Fibroblast of the aortic adventitia (primary cell): ENCODE measurements at regions not wholly inside any gene's neighbourhood (a gene's known extent, or its start where the extent isn't known, plus 50 kb on each side); places are given as distances from the start of the nearest gene placed in this dataset.
A peak's percentile ranks its signal among the peaks of the same experiment; 100 is the strongest.

Experiments
- DNase-seq: peaks from one replicate; pipeline ENCODE4 v3.0.0-alpha.2; 2010; ENCODE audit warnings: low read depth
- H3K4me3 ChIP-seq: 2 replicates; pipeline ENCODE4 v1.5.1; 2011; ENCODE audit warnings: low read depth, mild to moderate bottlenecking, control low read depth, low read length, moderate library complexity
- TF ChIP-seq, protein P1 (sequence below): IDR thresholded peaks from 2 replicates; pipeline ENCODE4 v1.5.1; 2011; ENCODE audit warnings: mild to moderate bottlenecking, low read length, control low read depth, inconsistent platforms; ENCODE audit not compliant: insufficient read depth

DNA sequence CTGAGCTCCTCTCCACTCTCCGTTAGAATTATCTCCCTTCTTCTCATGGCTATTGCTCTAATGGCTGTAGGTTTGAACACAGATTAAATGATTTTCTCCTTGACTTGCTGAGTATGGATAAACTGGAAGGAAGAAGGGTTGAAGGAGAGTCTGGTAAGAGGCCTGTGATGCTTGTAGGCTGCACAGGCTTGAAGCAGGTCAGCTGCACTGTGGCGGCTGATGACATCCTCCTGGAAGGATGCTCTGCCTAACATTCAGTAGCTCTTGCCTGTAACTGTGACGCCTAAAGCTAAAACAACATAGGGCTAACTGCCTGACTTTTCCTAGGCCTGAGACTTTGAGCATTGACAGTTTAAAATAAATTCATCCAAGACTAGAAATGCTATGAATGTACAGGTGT, 166.3 kb downstream of the MREG start:
- DNase-seq, result no peak
- H3K4me3 ChIP-seq, result no peak overlapping the region
- TF ChIP-seq, protein P1, sequence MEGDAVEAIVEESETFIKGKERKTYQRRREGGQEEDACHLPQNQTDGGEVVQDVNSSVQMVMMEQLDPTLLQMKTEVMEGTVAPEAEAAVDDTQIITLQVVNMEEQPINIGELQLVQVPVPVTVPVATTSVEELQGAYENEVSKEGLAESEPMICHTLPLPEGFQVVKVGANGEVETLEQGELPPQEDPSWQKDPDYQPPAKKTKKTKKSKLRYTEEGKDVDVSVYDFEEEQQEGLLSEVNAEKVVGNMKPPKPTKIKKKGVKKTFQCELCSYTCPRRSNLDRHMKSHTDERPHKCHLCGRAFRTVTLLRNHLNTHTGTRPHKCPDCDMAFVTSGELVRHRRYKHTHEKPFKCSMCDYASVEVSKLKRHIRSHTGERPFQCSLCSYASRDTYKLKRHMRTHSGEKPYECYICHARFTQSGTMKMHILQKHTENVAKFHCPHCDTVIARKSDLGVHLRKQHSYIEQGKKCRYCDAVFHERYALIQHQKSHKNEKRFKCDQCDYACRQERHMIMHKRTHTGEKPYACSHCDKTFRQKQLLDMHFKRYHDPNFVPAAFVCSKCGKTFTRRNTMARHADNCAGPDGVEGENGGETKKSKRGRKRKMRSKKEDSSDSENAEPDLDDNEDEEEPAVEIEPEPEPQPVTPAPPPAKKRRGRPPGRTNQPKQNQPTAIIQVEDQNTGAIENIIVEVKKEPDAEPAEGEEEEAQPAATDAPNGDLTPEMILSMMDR, result no peak

DNA sequence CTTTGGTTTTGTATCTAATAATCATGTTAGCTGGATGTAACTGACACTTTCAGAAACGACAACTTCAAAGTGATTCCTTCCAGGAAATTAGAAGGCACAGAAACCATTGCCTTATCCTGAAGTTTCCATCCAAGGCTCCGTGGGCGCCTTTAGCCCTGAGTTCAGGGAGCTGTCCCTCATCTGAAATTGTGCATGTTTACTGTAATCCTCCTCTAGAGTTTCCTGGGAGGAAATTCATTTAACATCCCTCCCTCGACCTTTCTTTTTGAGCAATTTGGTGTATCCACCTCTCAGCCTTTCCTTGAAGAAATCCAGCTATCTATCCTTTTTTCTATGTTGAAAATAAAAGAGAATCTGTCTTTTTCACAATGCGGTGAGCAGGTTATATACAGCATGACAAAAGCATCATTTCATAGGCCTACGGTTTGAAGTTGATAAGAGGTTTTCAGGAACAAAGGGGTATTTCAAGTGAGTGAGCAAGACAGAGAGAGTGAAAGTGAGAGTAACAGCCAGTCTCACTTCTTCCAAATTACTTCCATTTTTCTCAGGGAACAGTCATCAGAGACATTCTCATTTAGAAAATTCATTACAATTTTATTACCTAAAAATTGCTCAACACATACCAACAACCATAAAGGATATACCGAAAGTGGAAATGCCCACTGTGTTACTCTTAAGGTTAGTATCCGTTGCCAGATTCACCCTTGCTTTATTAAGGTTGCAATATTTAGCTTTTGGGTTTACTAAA, 167.3 kb downstream of the MREG start:
- DNase-seq, result no peak
- TF ChIP-seq, protein P1, result no peak
- H3K4me3 ChIP-seq, result no peak overlapping the region

DNA sequence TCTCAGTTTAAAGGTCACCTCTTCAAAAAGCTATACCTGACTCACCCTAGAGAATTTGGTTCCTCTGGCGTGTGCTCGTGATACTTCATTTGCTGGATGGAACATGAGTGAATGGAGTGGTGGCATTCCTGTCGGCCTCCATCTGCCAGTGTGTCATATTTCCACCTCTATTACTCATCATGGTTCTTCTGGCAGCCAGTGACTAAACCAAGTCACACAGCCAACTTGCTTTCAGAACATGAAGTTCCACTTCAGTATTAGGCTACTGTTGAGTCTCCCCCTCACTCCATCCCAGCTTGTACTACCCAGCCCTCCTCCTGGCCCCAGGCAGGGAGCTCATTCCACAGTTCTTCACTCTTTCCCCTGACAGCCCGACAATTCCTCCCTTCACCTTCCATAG, 169.8 kb downstream of the MREG start:
- peak; percentile 78 for DNase-seq
- H3K4me3 ChIP-seq, result no peak overlapping the region

DNA sequence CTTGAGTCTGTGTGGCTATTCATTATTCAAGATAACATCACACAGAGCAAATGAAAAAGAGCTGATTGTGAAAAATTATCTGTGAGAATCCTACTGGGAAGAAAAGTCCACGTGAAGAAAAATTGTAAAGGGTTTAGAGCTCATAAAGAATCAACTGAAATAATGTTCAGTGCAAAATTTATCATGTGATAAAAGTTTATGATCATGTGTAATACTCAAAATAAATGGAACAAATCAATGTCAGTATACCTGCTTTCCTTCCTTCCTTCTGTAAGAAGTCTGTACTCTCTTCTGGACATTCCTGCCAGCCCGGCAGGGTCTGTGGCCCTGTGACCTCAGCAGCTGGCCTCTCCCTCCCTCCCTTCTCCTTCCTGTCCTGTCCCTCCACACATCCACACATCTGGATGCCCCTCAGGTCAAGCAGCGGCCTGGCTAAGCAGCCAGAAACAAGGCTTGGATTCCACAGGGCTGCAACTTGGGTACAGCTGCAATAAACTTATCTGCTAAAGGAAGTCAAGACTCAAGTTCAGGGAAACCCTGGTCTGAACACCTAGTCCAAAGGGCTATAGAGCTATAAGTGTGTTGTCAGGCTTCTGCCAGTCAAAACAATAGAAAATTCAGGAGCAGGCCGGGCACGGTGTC, 172.1 kb downstream of the MREG start:
- no peak for DNase-seq
- TF ChIP-seq, protein P1, result no peak

More for the DNA sequence above, 169.8 kb downstream of the MREG start:
- TF ChIP-seq, protein P1, result no peak

DNA sequence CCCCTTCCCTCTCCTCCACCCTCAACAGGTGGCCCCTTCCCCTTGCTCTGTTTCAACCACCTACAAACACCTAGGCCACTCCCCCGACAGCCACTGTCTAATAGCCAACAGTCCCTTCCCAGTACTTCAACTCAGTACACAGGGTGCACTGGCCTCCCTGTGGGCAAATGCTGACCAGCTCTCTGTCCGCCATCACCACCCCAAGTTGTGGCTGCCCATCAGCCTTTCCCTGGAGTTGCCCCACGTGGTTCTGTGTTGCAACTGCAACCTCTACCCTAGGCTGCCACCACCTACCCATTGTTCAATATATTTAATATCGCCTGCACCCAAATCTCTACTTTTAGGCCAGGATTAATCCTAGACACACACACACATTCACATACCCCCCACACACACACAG, 173.5 kb downstream of the MREG start:
- no peak overlapping the region for H3K4me3 ChIP-seq
- DNase-seq, result no peak
- TF ChIP-seq, protein P1, result no peak

More for the DNA sequence above, 172.1 kb downstream of the MREG start:
- H3K4me3 ChIP-seq, result no peak overlapping the region

DNA sequence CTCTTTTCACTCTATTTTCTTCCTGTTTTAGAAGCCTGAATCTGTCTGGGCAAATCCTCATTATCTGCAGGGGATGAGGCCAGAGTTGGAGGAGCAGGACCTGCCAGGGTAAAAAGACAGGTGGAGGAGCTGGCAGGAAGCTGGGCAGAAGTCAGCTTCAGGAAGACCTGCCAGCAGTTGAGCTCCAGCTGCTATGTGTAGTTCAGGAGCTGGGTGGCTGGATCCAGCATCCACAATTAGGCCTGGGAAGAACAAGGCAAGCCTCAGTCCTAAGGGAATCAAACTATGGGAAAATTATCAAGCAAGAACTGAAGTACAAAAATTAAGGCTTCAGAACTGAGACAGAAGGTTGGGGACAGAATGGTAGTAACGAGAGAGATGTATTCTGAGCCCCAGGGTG, 174.0 kb downstream of the MREG start:
- no peak overlapping the region for H3K4me3 ChIP-seq
- DNase-seq, result no peak
- TF ChIP-seq, protein P1, result no peak
